SK-N-MC (cell line): ENCODE measurements at regions not wholly inside any gene's neighbourhood (a gene's known extent, or its start where the extent isn't known, plus 50 kb on each side); places are given as distances from the start of the nearest gene placed in this dataset.

Experiments used
- EZH2 ChIP-seq: fragments of 200-600 bp; sonication (generic); IDR thresholded peaks from one replicate; pipeline ENCODE4 v1.6.1; 2017; ENCODE audit warnings: antibody characterized with exemption
- FOXP2 ChIP-seq: optimal IDR thresholded peaks from 2 replicates; pipeline ENCODE3; 2011; ENCODE audit warnings: mild to moderate bottlenecking, moderate library complexity; ENCODE audit not compliant: insufficient read depth; ENCODE audit errors: extremely low read length, control extremely low read depth
- POLR2AphosphoS5 ChIP-seq: IDR thresholded peaks from 2 replicates; pipeline ENCODE4 v1.6.1; 2012; ENCODE audit warnings: mild to moderate bottlenecking, low read depth, low read length, borderline replicate concordance

- TF ChIP-seq EZH2: no peak
- no peak for TF ChIP-seq POLR2AphosphoS5
- TF ChIP-seq FOXP2: no peak
Measured at GRCh38 chr21:28775071-28775470, 217.6 kb downstream of the LTN1 start.
